HepG2 (cell line): ENCODE measurements at regions not wholly inside any gene's neighbourhood (a gene's known extent, or its start where the extent isn't known, plus 50 kb on each side); places are given as distances from the start of the nearest gene placed in this dataset.

Experiments
- TF ChIP-seq, protein P1 (sequence below): sonication (generic); formaldehyde crosslinking; IDR thresholded peaks from 2 replicates; pipeline ENCODE4 v1.5.0; 2020; ENCODE audit warnings: mild to moderate bottlenecking, missing genetic modification reagents, moderate library complexity
- TF ChIP-seq, protein P2 (sequence below): sonication (generic); formaldehyde crosslinking; IDR thresholded peaks from 2 replicates; pipeline ENCODE4 v1.8.0; 2022; ENCODE audit warnings: missing genetic modification reagents, low read depth, mild to moderate bottlenecking, borderline replicate concordance

DNA sequence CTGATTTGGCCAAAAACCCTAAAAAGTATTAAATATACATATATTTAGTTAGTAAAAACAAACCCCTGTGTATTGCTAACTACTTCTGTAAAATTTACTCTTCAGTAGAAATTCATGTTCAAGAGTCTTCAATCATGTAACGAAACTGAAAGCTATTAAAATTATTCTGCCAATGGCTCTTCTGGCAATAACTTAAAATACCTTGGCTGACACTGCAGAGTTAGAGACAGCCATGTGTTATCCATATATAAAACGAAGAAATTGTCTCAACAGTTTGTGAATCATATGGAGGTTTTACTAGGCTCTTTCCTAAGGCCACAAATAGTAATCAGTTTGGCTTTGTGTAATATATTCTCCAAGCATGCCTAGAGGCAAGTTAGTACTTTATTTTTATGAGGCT, 357.2 kb downstream of the COL11A1 start:
- TF ChIP-seq, protein P1, sequence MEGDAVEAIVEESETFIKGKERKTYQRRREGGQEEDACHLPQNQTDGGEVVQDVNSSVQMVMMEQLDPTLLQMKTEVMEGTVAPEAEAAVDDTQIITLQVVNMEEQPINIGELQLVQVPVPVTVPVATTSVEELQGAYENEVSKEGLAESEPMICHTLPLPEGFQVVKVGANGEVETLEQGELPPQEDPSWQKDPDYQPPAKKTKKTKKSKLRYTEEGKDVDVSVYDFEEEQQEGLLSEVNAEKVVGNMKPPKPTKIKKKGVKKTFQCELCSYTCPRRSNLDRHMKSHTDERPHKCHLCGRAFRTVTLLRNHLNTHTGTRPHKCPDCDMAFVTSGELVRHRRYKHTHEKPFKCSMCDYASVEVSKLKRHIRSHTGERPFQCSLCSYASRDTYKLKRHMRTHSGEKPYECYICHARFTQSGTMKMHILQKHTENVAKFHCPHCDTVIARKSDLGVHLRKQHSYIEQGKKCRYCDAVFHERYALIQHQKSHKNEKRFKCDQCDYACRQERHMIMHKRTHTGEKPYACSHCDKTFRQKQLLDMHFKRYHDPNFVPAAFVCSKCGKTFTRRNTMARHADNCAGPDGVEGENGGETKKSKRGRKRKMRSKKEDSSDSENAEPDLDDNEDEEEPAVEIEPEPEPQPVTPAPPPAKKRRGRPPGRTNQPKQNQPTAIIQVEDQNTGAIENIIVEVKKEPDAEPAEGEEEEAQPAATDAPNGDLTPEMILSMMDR (CRISPR knock-in tag) = no peak
- TF ChIP-seq, protein P2, sequence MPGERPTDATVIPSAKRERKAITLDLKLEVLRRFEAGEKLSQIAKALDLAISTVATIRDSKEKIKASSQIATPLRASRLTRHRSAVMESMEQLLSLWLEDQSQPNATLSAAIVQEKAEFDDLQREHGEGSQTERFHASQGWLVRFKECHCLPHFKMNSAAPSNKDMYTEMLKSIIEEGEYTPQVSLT (CRISPR knock-in tag) = no peak
